Right renal cortex interstitium (tissue), 3 donors: ENCODE measurements at regions not wholly inside any gene's neighbourhood (a gene's known extent, or its start where the extent isn't known, plus 50 kb on each side); places are given as distances from the start of the nearest gene placed in this dataset.
A peak's percentile ranks its signal among the peaks of the same experiment; 100 is the strongest.
"Not testable (repeated sequence)": the region's sequence is repeated elsewhere in the genome, so short reads cannot be mapped to it uniquely, and the experiment has no call there.

Experiments
- DNase-seq, 3 donors: peaks; one replicate each; pipeline ENCODE4 v3.0.0-alpha.2; 2013; ENCODE audit warnings: low read depth in 3 of 3, low spot score in 2 of 3

DNA sequence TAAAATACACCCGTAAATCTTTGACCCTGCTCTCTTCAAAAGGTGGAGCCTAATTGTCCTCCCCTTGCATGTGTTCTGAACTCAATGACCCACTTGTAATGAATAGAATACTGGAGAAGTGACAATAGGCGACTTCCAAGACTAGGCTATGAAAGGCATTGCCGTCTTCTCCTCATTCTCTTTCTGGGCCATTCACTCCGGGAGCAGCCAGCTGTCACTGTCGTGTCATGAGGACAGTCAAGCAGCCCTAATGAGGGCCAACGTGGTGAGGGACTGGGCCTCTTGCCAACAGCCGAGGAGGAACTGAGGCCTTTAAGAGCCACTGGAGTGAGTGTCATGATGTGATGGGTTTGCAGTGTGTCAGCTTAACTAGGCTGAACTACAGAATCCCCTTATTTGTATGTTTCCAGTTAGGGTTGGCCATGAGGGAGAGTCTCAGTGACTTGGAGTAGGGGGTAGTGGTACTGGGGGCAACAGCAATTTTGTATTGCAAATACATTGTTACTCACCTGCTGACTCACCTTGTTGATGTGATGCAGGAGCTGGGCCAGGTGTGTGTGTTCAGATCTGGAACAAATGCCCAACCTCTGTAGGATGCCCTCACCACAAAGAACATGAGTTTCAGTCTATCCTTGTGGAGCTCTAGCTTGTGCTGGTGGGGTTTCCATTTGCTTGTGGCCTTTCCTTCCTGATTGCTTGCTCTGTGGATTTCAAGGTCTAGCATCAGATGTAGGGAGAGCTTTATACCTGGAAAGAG, 188.5 kb upstream of the PROK2 start:
- DNase-seq: no peak

- DNase-seq: no peak
Observed at GRCh38 chr3:71972031-71972430, 187.1 kb upstream of the PROK2 start.

GRCh38 chr3:71968544-71968943, 183.6 kb upstream of the PROK2 start:
- peak in 1 of 3 donors; percentile 49 for DNase-seq

GRCh38 chr3:71966185-71966584, 181.2 kb upstream of the PROK2 start:
- DNase-seq: no peak

- no peak for DNase-seq
Observed at GRCh38 chr3:71964170-71964569, 179.2 kb upstream of the PROK2 start.

DNA sequence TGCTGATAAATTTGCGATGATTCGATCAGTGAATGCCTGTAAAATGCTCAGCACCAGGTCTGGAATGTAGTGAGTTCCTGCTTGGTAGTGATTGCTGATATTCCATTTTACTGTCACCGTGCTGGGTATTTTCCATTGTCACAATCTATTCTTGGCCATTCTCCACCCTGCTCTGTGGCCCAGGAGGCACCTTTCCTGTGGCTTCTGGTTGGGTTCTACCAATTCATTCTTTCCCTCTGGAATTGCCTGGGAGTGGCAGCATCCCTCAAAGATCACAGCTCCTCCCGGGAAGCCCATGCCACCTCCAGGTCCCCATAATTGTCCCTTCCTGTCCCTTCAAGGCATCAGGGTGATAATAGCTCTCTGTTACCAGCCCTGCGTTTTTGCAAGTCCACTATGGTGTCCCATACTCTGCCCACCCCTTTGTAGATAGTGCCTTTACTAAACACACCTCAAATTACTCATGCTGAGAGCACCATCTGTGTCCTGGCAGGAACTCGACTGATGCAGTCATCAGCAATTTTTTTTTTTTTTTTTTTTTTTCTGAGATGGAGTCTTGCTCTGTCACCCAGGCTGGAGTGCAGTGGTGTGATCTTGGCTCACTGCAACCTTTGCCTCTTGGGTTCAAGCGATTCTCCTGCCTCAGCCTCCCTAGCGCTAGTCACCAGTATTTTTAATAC, 177.8 kb upstream of the PROK2 start:
- DNase-seq: no peak

GRCh38 chr3:71961891-71962290, 176.9 kb upstream of the PROK2 start:
- DNase-seq: no peak

DNA sequence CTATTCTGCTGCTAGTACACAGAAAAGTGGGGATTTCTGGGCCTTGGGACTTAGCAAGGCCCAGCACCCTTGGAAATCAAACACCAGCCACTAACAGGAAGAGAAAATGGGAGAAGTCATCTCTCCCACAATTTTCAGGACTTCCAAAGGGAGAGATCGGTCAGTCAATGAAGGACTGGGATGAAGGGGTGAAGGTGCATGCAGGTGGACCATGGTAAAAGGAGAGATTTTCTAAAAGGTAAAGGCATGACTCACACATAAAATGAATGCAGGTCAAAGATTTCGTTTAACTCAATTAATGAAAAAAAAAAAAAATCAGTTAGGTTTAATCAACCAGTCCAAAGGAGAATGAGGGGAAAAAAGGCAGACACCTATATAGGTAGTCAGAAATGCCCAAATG, 176.4 kb upstream of the PROK2 start:
- no peak for DNase-seq

DNA sequence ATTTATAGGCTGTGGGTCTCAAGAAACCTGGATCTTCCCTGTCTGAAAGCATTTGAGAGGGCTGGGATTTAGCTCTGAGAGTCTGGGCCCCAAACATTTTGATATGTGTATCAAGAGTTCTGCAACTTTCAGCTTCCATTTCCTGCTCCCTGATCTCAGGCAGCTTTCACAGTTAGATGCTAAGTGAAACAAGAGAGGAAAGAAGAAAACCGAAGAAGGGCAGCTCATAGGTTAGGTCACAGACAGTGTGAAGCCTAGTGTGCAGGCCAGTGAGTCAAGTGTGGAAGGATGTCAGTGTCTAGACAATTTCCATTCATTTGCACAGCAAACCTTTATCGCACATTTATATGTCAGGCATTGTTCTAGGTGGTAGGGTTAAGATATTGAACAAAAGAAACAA, 173.6 kb upstream of the PROK2 start:
- no peak for DNase-seq

DNA sequence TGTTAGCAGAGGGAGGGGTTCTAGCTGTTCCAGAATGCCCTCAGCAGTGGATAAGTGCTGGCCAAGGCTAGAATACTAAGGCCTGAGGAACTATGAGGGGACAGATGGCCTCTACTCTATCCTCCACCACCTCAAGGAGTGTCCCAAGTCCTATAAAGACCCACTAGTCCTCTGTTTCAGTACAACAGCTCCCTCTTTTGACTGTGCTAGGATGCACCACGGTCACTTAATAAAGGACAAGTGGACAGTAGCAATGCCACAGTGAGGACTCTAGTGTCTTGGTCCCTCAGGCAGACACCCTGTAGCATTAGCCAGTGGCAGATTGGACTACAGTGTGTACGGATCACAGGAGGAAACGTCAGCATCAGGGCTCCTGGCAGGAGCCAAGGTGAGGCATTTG, 171.8 kb upstream of the PROK2 start:
- DNase-seq: no peak

DNA sequence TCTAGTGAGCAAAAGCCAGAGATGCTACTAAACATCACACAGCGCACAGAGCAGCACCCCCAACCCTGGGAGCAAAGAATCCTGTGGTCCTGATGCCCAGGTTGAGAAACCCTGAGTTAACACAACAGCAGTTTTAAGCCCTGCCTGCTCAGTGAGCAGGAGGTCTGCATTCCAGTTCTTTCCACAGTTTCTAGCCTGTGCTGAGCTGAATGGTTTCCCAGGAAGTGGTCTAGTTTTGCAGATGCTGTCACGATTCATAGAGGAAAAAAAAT, 171.1 kb upstream of the PROK2 start:
- DNase-seq: no peak

- DNase-seq: peak; percentile 69 to 85 (median 78)
Observed at GRCh38 chr3:71955240-71956068, 170.5 kb upstream of the PROK2 start.

DNA sequence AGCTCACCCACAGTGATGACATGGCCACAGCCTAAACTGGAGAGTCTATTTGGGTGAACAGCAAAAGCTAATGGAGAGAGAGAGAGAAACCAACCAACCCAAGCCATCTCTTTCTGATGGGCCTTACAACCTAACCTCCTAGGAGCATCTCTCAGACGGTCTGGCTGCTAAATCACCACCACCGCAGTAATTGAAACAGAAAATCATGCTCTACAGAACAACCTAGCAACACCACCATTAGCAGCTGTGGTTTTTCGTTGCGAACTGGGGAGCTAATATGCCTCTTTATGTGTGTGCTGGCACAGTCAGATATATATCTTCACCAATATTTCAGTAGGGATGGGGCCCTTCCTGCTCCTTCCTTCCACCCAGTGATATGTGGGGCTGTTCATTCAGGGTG, 166.9 kb upstream of the PROK2 start:
- DNase-seq: no peak

DNA sequence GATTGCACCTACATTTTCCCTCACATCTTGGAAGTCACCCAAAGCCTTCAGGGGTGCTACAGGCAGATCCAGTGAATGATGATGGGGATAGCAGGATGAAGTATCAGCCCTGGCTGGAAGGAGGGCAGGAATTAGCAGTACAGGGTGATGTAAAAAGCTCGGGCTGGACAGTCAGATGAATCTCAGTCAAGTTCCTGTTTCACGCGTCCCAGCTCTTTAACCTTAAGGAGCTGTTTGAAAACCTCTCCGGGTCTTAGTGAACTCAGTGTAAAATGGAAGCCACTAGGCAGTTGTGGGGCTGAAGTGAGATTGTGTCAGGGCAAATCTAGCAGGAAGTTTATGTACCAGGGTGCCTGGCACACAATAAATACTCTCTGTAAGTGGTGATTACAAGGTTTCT, 166.4 kb upstream of the PROK2 start:
- no peak for DNase-seq

DNA sequence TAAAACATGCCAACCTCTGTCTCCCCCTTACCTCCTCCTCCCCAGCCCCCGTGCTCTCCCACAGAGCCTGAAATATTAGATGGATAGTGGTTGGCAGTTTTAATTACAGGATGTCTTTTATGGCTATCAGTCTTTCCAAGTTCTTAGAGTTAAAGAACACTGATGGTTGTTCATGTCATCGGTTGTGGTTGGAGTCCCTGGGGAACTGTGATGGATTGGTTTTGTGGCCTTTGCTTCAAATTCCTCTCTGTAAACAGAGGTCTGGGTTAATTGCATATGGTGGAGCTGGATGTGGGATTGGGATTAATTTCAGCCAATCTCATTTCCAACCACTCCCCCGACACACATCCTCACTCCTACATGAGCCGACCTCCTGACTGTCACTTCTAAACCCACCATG, 164.5 kb upstream of the PROK2 start:
- DNase-seq: no peak

DNA sequence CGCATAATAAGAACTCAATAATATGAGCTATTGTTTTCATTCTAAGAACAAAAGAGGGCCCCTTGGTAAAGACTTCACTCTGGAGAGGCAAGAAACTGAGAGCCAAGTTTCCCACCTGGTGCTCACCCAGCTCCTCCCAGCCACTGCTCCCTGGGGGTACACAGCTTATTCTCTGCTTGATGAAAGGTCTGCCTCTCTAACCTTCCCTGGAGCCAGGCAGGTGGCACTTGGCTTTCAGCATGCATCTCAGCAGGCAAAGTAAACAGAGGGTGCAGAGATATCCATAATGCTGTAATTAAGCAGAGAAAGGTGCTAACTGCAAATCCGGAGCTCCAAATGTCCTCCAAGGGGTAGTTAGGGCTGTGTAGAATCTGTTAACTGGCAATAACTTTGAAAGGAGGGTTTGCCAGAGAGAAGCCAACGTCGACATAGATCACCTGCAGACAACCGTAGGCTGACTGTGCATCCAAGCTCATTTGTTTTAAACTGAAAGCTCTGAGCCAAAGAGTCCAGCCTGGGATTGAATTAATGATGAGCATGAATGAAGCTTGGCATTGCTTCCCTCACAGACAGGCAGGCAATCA, 159.6 kb upstream of the PROK2 start:
- DNase-seq: no peak

- no peak for DNase-seq
Observed at GRCh38 chr3:71942432-71943187, 157.7 kb upstream of the PROK2 start.

DNA sequence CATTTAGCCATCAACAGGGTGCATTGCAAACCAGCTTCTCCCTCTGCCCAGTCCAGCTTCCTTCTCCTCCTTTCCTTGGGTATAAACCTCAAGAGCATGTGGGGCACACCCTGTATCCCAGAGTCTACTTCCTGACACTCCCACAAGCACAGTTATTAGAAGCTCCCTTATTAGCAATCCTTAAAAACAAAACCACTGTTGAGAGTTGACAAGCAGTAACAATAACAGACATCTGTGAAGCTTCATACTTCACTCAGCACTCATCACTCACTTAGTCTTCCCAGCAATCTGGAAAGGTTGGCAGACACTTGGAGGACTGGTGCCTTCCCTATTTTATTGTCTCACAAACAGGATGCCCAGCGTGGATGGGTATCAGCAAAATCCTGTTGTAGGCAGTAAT, 155.5 kb upstream of the PROK2 start:
- no peak for DNase-seq

DNA sequence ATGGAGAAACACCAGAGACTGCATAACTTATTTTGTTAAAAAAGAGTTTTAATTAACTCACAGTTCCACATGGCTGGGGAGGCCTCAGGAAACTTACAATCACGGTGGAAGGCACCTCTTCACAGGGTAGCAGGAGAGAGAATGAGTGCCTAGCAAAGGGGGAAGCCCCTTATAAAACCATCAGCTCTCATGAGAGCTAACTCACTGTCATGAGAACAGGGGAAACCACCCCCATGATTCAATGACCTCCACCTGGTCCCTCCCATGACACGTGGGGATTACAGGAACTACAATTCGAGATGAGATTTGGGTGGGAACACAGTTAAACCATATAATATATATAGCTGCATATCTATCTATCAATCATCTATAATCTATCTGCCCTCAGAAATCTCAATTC, 153.1 kb upstream of the PROK2 start:
- not testable (repeated sequence) for DNase-seq

- DNase-seq: no peak
Observed at GRCh38 chr3:71936681-71937080, 151.7 kb upstream of the PROK2 start.
